IMR-90 (cell line): ENCODE measurements at regions not wholly inside any gene's neighbourhood (a gene's known extent, or its start where the extent isn't known, plus 50 kb on each side); places are given as distances from the start of the nearest gene placed in this dataset.

Experiments used
- ATAC-seq: fragments of 200-7000 bp; cut with Tn5 transposase; 2 replicates; pipeline ENCODE4 v1.9.1; 2020; ENCODE audit warnings: low read depth, mild to moderate bottlenecking, moderate library complexity
- BruUV-seq: library from RNA; stranded (reverse); fragments of 400-500 nt; replicated peaks from 2 replicates; lab custom pipeline; 2021; lab: Mats Ljungman, UMichigan
- CTCF ChIA-PET: fragments of 300-600 bp; formaldehyde crosslinking; extraction: SDS; loops from one replicate; lab custom pipeline; 2021; ENCODE audit warnings: antibody characterized with exemption; lab: Yijun Ruan, JAX
- POLR2A ChIA-PET: fragments of 300-600 bp; sonication (Branson Sonifier 250); formaldehyde crosslinking; loops from one replicate; lab custom pipeline; 2022; ENCODE audit warnings: antibody characterized with exemption; ENCODE audit not compliant: unreplicated experiment; lab: Charles Lee
- DNase-seq: peaks from one replicate; pipeline ENCODE4 v3.0.0; 2013
- H2AFZ ChIP-seq: replicated peaks from 2 replicates; pipeline ENCODE3; 2013; ENCODE audit warnings: low read length, mild to moderate bottlenecking; ENCODE audit not compliant: poor library complexity
- H2AK5ac ChIP-seq: 2 replicates; pipeline ENCODE4 v1.6.1; 2013; ENCODE audit warnings: low read depth, low read length, inconsistent platforms
- H2AK9ac ChIP-seq: replicated peaks from 2 replicates; pipeline ENCODE3; 2013; ENCODE audit warnings: mild to moderate bottlenecking, low read depth, low read length, moderate library complexity; ENCODE audit not compliant: poor library complexity
- H2BK120ac ChIP-seq: 2 replicates; pipeline ENCODE4 v1.6.1; 2013; ENCODE audit warnings: low read depth, low read length, inconsistent platforms
- H2BK15ac ChIP-seq: 3 replicates; pipeline ENCODE4 v1.6.1; 2013; ENCODE audit warnings: low read depth, low read length, inconsistent platforms
- H2BK20ac ChIP-seq: 2 replicates; pipeline ENCODE4 v1.6.1; 2013; ENCODE audit warnings: low read depth, mild to moderate bottlenecking, inconsistent platforms, low read length, moderate library complexity
- H2BK5ac ChIP-seq: 2 replicates; pipeline ENCODE4 v1.6.1; 2013; ENCODE audit warnings: mild to moderate bottlenecking, low read depth, low read length, inconsistent platforms; ENCODE audit not compliant: poor library complexity, severe bottlenecking
- H3K14ac ChIP-seq: replicated peaks from 2 replicates; pipeline ENCODE4 v1.6.1; 2013; ENCODE audit warnings: low read depth, low read length, inconsistent platforms
- H3K18ac ChIP-seq: 2 replicates; pipeline ENCODE4 v1.6.1; 2013; ENCODE audit warnings: low read depth, low read length, control low read depth
- H3K23ac ChIP-seq: 2 replicates; pipeline ENCODE4 v1.6.1; 2013; ENCODE audit warnings: low read depth, low read length, inconsistent platforms
- H3K27ac ChIP-seq: 2 replicates; pipeline ENCODE4 v1.5.1; 2013; ENCODE audit warnings: mild to moderate bottlenecking, control low read depth, low read length; ENCODE audit not compliant: insufficient read depth
- H3K27me3 ChIP-seq: 2 replicates; pipeline ENCODE4 v1.6.1; 2013; ENCODE audit warnings: low read length; ENCODE audit not compliant: control insufficient read depth, insufficient read depth
- H3K36me3 ChIP-seq: 2 replicates; pipeline ENCODE4 v1.6.1; 2013; ENCODE audit warnings: low read length, mixed read lengths; ENCODE audit not compliant: control insufficient read depth, insufficient read depth
- H3K4ac ChIP-seq: 2 replicates; pipeline ENCODE4 v1.6.1; 2013; ENCODE audit warnings: low read depth, low read length, inconsistent platforms
- H3K4me1 ChIP-seq: 2 replicates; pipeline ENCODE4 v1.6.1; 2013; ENCODE audit warnings: low read length, mixed read lengths; ENCODE audit not compliant: control insufficient read depth, insufficient read depth
- H3K4me2 ChIP-seq: 2 replicates; pipeline ENCODE4 v1.6.1; 2013; ENCODE audit warnings: low read depth, mild to moderate bottlenecking, control low read depth, low read length, moderate library complexity
- H3K4me3 ChIP-seq: 2 replicates; pipeline ENCODE4 v1.5.1; 2013; ENCODE audit warnings: low read depth, mild to moderate bottlenecking, control low read depth, low read length, moderate library complexity; ENCODE audit not compliant: insufficient read depth
- H3K56ac ChIP-seq: 2 replicates; pipeline ENCODE4 v1.6.1; 2013; ENCODE audit warnings: low read length, inconsistent platforms; ENCODE audit not compliant: insufficient read depth; ENCODE audit errors: extremely low read depth
- H3K79me1 ChIP-seq, 2 experiments: 2 replicates each; pipeline ENCODE4 v1.6.1; 2013; ENCODE audit warnings: low read length in 2 of 2, inconsistent platforms in 1 of 2, low read depth in 1 of 2
- H3K9ac ChIP-seq: 2 replicates; pipeline ENCODE4 v1.6.1; 2013; ENCODE audit warnings: low read depth, low read length, control low read depth
- H3K9me1 ChIP-seq: 2 replicates; pipeline ENCODE4 v1.6.1; 2013; ENCODE audit warnings: low read length, inconsistent platforms; ENCODE audit not compliant: insufficient read depth
- H3K9me3 ChIP-seq: 2 replicates; pipeline ENCODE4 v1.6.1; 2013; ENCODE audit warnings: low read length; ENCODE audit not compliant: control insufficient read depth, insufficient read depth
- H4K20me1 ChIP-seq: 2 replicates; pipeline ENCODE4 v1.6.1; 2013; ENCODE audit warnings: low read length, inconsistent platforms; ENCODE audit not compliant: insufficient read depth
- H4K5ac ChIP-seq: 2 replicates; pipeline ENCODE4 v1.6.1; 2013; ENCODE audit warnings: mild to moderate bottlenecking, low read depth, low read length, control low read depth
- H4K8ac ChIP-seq, 2 experiments: 2 replicates each; pipeline ENCODE4 v1.6.1; 2013; ENCODE audit warnings: low read depth in 2 of 2, low read length in 2 of 2, control low read depth in 1 of 2, inconsistent platforms in 1 of 2
- H4K91ac ChIP-seq: 2 replicates; pipeline ENCODE4 v1.6.1; 2013; ENCODE audit warnings: low read depth, low read length, inconsistent platforms; ENCODE audit not compliant: insufficient read depth
- CEBPB ChIP-seq: IDR thresholded peaks from 2 replicates; pipeline ENCODE4 v1.6.1; 2012; ENCODE audit warnings: low read depth, low read length, improper control_type of control experiment
- CHD1 ChIP-seq: IDR thresholded peaks from 2 replicates; pipeline ENCODE4 v1.6.1; 2012; ENCODE audit warnings: low read depth, low read length, improper control_type of control experiment
- MAFK ChIP-seq: IDR thresholded peaks from 2 replicates; pipeline ENCODE4 v1.6.1; 2012; ENCODE audit warnings: low read depth, low read length, improper control_type of control experiment
- POLR2A ChIP-seq: IDR thresholded peaks from 2 replicates; pipeline ENCODE4 v1.6.1; 2012; ENCODE audit warnings: mild to moderate bottlenecking, low read depth, low read length
- RAD21 ChIP-seq: IDR thresholded peaks from 2 replicates; pipeline ENCODE4 v1.6.1; 2012; ENCODE audit warnings: low read length, improper control_type of control experiment
- USF2 ChIP-seq: fragments of 150-350 bp; IDR thresholded peaks from 2 replicates; pipeline ENCODE4 v1.6.1; 2017; ENCODE audit warnings: mild to moderate bottlenecking, antibody characterized with exemption, low read length, low read depth
- WGBS, 2 experiments: methylation state at CpG; one replicate each; pipeline versions ENCODE4 v1.1.5 to v1.1.7; 2013; ENCODE audit warnings: missing lambda C conversion rate in 2 of 2; ENCODE audit not compliant: insufficient read length in 1 of 2; ENCODE audit errors: extremely low coverage in 2 of 2; 5-methylcytosine and 5-hydroxymethylcytosine counted together
- dilution Hi-C: fragments of 300-500 bp; cut with HindIII; formaldehyde crosslinking; loops from one replicate; pipeline ENCODE4 v1.14.3; 2018; ENCODE audit warnings: low sequenced_read_pairs; ENCODE audit not compliant: unreplicated experiment
- in situ Hi-C: fragments of 300-500 bp; cut with MboI; formaldehyde crosslinking; loops from 3 replicates; pipeline ENCODE4 v1.14.3; 2019; ENCODE audit warnings: low sequenced_read_pairs, inconsistent platforms, mixed read lengths
- intact Hi-C: fragments of 100-400 bp; cut with micrococcal nuclease; formaldehyde crosslinking; loops from 2 replicates; pipeline ENCODE4 v1.10.0; 2022

DNA sequence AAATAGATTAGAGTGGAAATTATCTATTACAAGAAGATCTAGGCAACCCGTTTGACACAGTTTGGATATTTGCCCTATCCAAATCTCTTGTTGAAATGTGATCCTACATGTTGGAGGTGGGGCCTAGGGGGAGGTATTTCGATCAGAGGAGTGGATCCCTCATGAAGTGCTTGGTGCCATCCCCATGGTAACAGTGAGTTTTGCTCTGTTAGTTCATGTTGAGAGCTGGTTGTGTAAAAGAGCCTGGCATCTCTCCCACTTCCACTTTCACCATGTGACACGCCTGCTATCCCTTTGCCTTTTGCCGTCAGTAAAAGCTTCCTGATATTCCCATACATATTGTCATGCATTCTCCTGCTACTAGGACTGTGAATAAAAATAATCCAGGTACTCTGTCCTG, 66.4 kb upstream of the FLRT2 start:
- Histone ChIP-seq H2BK15ac (no peak overlapping the region), H4K20me1 (no peaks in the 10 kb centered on the region), H2BK20ac (no peak overlapping the region), H4K91ac (no peak overlapping the region), H3K9me3 (no peaks in the 10 kb centered on the region), H2AFZ (no peak overlapping the region), H3K4me3 (no peak overlapping the region), H3K27ac (no peak overlapping the region), H3K27me3 (no peaks in the 10 kb centered on the region), H2AK5ac (no peak overlapping the region), H4K5ac (no peak overlapping the region), H2BK120ac (no peak overlapping the region), H3K23ac (no peak overlapping the region), H4K8ac (no peak overlapping the region), H3K9me1 (no peaks in the 10 kb centered on the region), H3K14ac (no peak overlapping the region), H3K4ac (no peak overlapping the region), H3K79me1 (no peaks in the 10 kb centered on the region), H3K56ac (no peak overlapping the region), H3K36me3 (no peaks in the 10 kb centered on the region), H3K9ac (no peak overlapping the region), H3K18ac (no peak overlapping the region), H2AK9ac (peak overlapping the region; percentile 10), H2BK5ac (no peak overlapping the region), H3K4me1 (no peaks in the 10 kb centered on the region), H3K4me2 (no peak overlapping the region)
- no TSS peak for BruUV-seq
- in situ Hi-C loops (no loop called here), intact Hi-C loops (no loop called here), dilution Hi-C loops (no loop called here)
- ChIA-PET CTCF (no interaction called here), POLR2A (no interaction called here)
- no peak for TF ChIP-seq RAD21
- TF ChIP-seq CHD1 = no peak
- TF ChIP-seq CEBPB = no peak
- TF ChIP-seq MAFK = no peak
- TF ChIP-seq USF2 = no peak
- TF ChIP-seq POLR2A = no peak
- no peak for ATAC-seq
- no CpG with 5 or more reads among the region's 4 CpGs for WGBS, 2 experiments
- DNase-seq = no peak
